OCI-LY7 (cell line): ENCODE measurements at regions not wholly inside any gene's neighbourhood (a gene's known extent, or its start where the extent isn't known, plus 50 kb on each side); places are given as distances from the start of the nearest gene placed in this dataset.

Experiments
- CTCF ChIP-seq: fragments of 200-600 bp; sonication (generic); conservative IDR thresholded peaks from 2 replicates; pipeline ENCODE4 v1.5.1; 2014; ENCODE audit warnings: mild to moderate bottlenecking, antibody characterized with exemption, low read length, moderate library complexity, mixed read lengths
- EZH2phosphoT487 ChIP-seq: fragments of 200-600 bp; sonication (generic); IDR thresholded peaks from 2 replicates; pipeline ENCODE4 v1.6.1; 2018; ENCODE audit warnings: low read depth, borderline replicate concordance, mild to moderate bottlenecking, mixed run types, antibody characterized with exemption, low read length, moderate library complexity, mixed read lengths

GRCh38 chr17:72381597-72382397, 261.0 kb downstream of the SOX9 start:
- TF ChIP-seq CTCF (no peak), EZH2phosphoT487 (no peak)
